GM19438 (cell line): ENCODE measurements at regions not wholly inside any gene's neighbourhood (a gene's known extent, or its start where the extent isn't known, plus 50 kb on each side); places are given as distances from the start of the nearest gene placed in this dataset.

Experiments used
- ATAC-seq: cut with Tn5 transposase; IDR thresholded peaks from one replicate; pipeline ENCODE4 v1.9.1; 2021; ENCODE audit warnings: low read depth; ENCODE audit not compliant: unreplicated experiment

DNA sequence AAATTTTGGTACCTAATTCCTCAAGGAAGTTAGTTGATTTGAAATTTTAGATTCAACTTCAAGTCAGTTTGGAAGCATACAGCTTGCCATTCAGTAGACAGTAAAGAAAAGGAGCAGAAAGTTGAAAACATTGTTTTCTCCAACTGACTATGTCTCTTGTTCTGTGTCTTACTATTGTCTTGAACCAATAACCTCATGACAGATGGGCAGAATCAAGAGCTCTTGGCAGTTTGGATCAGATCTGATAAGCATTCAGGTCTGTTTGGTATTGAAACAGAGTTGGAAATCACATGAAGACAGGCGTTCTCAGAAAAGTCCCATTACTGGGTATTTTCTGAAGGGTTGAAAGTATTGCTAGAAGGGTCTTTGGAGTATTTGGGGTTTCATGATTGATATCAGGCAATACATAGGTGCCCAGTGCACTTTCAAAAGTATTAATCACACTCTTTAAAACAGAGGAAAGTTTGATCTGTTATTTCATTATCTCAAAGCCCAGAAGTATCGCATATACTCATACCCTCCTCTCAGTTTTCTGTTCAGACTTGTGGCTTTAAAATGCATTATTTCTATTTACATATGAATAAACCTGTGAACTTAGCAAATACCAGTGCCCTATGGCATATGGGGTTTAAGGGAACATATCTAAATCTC, 428.4 kb upstream of the ZEB2 start:
- ATAC-seq: no peak

DNA sequence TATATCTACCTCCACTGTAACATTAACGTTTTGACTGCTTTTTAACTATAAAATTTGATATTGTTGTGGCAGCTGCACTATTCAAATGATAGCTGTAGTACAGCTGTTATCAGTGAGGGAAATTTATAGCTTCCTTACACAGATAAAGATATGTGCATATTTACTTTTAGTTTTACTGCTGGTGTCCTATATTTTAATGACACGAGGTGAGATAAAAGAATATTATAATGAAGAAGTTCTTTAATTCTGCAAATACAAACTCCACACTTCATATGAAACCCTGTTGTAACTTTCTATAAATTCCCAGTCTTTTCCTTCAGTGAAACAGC, 427.8 kb upstream of the ZEB2 start:
- no peak for ATAC-seq

DNA sequence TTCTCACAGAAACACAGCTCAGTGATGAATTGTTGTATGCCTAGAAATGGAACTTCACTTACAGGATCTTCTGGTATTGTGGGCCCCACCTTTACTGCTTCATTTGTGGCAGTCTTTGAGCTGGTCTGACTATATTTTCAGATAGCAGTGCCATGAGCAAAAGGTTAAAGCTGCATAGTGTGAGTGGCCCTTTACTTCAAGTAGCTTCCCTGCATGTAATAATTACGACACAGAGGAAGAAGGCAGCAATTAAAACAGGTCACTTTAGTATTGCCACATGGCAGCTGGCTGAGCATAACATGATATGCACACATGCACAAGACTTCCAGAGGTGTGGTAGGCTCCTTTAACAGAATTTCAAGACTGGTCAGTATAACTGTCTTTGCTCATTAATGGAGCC, 426.3 kb upstream of the ZEB2 start:
- ATAC-seq: no peak

DNA sequence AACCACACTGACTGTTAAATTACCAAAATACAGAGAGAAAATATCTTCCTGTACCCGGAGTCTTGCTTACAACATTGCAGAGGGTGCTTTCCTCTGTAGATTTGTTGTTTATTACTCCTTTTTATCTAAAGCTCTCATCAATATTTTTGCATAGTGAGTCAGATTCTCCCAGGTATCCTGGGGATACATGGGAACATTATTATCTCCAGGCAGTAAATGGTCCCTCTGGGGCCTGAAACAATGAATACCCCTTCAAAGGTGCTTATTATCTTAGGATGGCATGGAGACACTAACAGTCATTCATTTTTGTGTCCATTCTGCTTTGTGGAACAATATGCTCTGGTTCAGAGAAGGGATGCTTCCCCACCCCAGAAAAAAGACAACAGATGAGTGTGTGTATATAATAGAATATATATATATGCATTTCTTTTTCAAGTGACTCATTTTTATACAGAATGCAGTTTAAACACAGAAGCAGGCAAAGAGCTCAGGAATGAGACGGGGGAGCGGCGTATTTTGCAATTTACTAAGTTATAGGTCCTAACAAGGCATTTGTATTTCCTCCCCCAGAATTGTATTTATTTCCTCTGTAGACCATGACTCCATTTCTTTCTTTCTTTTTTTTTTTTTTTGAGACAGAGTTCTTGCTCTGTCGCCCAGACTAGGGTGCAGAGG, 424.8 kb upstream of the ZEB2 start:
- ATAC-seq: no peak

DNA sequence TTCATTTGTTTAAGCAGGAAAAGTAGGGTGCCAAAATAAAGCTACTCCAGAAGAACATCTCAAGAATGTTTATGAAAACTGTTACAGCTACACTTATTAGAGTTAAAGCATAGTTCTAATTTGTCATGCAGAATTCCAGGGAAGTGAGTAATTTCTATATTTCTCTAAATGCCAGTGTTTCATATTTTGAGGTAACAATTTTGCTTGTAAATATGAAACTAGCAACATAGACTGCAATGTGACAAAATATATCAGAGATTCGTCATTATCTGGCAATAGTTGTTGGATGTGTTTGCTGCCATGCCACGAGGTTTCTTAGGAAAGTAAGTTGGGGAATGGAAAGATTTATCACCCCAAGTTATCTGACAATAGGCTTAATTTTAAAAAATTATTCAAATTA, 424.1 kb upstream of the ZEB2 start:
- no peak for ATAC-seq

DNA sequence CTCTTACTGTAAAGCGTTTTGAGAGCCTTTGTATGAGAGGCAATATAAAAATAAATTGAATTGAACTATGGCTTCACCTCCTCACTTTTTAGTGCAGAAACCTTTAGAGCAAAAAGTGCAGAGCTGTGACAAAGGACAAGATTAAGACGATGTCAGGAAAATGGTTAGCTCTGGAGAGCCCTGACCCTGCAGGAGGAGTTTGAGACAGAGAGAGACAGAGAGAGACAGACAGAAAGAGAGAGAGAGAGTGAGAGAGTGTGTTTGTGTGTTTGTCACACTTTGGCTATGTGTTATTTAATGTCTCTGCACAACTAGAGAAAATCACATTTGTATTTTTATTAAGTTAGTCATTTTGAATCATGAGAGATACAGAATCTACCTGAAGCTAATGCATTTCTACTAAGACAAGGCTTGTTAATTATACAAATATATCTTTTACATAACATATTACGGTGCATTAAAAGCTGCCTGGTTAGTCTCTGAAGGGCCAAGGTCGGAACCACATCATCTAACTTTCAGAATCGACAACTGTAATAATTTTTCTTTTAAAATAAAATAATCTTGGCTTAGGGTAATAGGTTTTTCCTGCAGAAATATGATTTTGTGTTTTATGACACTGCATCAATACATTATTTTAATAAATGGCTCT, 423.5 kb upstream of the ZEB2 start:
- ATAC-seq: no peak

DNA sequence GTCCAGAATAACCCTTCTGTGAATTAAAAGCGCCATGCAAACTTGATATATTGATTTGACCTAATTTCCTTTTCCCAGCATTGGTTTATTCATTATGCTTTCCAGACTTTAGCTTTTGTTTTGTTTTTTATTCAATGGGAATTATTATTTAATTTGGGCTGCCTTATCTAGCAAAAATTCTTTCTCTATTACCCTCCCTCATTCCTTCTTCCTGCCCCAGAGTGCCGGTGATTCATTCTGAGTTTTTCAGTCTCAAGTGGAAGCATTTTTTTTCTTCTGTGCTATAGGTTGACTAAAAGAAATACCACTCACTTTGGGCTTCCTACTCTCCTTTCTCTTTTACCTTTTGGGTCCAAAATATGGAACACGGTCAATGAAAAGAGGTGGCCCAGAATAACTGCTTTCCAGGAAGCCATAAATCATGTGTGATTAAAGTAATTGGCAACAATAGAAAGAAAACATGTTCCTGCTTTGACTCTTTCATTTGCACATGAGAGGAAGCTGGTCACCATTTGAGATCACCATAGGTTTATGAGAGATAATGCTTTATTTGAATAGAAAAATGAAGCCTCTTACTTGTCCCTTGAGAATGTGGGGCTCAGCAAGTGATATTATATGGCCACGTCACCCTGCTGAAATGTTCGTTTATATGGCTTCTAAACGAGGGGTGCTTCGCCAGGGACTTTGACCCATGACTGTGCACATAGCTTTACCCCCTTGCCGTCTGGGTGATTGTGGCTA, 422.8 kb upstream of the ZEB2 start:
- ATAC-seq: no peak

DNA sequence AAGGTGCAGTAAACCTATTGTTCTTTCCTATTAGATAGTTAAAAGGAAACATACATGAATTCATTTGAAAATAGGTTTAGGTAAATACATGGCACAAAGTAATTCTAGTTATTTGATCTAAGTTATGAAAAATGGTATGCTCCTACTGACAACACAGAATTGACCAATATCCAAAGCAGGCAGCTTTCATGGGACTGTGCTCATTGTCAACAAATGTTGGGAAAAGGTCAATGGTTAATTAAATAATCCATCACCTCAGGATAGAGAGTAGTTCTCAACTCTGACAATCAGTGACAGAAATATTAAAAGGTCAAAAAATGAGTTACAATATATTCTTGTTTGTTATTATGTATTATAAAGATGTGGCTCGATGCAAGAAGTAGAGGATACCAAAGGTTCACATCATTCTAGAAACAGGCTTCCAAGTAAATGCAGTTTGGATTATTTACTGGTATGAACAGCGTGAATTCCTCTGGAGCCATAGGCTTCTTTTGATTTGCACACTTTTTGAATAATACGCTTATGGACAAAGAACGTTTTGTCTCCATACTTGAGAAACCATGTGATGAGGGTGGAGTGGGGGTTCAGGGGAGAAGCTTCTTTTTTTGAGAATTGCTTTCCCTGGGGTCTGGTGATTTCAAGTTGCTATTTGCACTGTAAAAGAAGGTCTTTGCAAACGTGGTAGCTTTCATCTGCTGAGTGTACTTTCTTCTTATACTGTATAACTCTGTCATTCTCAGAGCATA, 422.0 kb upstream of the ZEB2 start:
- no peak for ATAC-seq

DNA sequence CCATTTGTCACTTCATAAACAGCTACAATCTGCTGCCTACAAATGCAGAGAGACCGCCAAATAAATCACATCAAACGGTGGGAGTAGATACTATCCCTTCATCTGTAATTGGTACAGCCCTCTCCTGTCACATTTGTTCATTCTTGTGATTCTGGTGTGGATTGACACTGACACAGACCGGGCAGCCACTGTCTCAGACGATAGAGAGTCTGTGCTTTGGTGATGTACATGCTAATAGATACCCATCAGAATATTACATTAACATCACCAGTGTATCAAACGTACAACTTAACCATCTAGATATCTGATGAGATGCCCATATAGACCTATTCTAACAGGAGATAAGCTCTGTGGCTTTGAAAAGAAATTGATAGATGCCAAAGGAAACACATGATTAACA, 419.7 kb upstream of the ZEB2 start:
- no peak for ATAC-seq

DNA sequence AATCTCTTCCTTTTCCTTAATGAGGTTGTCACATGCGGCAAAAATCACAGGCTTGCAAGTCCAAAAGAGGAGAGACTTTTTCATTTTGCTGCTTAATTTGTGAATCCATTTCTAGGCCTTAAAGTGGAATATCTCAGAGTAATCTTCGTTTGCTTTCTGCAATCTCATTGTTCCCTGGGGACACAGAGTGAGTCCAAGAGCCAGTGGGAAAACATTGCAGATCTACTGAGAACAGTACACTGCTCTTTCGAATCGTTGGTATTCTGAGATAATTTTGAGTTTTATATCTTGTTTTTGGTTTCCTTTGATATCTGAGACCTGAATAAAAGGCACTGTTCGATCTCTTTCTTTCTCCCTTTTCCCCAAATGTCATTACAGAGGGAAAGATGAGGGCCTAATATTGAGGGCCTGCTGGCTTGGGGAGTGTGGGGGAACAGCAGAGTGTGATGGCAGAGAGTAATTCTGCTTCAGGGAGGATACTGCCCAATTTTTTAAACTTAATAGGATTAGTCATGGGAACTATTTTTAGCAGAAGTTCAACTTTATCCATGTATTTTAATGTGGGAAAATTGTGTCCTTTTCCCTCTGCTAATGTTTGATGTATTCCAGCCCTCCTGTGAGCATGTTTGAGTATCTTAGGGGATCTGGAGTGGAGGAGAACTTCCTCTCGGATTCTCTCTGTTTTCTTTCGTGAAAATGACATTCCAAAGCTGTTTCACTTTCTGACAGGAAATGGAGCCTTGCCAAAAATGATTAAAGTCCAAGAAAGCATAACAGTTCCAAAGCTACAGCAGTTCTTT, 418.2 kb upstream of the ZEB2 start:
- ATAC-seq: no peak

DNA sequence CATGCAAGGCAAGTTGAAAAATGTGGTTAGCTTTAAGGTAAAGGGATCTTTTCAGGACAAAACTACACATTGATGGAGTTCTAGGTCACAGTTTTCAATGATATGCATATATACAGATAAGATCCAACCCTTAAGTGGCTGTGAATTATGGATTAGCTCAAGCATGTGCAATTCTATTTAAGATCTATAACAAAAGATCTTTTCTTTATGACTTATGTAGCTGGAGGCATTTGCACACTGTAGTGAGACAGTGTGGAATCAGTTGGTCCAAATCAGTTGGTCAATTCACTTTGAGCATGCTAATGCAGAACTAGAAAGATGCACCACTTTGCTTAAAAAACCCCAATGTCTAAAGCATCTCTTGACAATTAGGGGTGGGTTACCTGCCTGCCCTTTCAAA, 417.1 kb upstream of the ZEB2 start:
- ATAC-seq: no peak

DNA sequence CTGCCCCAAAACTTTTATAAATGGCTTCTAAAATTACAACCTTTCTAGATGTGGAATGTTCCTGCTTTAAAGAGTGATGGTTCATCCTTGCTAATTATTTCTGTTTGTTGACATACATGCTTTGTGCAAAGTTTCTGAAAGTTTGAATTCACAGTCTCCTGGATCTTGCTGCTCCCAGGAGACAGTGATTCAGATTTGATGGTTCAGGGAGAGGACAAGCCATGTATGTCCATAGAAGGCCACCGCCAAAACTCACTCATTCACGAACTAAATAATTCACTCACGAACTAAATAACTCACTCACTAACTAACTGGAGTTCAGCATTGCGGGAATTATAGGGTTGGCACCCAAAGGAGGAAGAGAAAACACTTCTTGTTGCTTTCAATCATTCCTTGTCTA, 416.5 kb upstream of the ZEB2 start:
- ATAC-seq: no peak

DNA sequence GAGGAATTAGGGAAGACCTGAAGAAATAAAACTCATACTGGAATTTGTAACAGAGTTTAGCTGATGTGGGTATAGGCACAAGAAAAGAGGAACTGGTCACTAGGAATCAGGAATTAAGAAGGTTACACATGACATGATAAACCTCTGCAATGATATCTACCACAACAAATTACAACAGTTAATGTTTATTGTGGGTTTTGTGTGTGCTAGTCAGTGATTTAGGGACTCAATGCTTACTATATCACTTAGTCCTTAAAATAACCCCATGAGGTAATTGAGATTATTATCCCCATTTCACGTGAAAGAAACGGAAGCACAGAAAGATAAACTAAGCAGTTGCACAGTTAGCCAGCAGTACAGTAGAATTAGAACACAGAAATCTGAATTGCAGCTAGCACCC, 415.8 kb upstream of the ZEB2 start:
- no peak for ATAC-seq

DNA sequence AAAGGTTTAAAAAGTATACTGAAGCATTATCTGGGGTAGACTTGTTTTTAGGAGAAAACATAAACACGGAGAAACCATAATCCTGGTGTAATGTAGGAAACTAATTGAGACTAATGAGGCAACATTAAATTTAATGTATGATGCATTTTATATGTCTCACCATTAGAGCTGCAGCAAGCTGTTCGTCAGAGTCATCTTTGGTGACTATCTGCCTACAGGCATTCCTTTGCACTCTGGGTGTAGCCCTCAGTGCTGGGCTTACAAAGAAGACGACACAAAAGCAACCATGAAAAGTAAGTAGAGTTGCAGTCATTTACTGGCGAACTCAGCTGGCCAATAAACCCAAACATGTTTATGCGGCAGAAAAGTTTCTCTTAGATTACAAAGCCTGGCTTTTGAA, 415.3 kb upstream of the ZEB2 start:
- ATAC-seq: no peak

DNA sequence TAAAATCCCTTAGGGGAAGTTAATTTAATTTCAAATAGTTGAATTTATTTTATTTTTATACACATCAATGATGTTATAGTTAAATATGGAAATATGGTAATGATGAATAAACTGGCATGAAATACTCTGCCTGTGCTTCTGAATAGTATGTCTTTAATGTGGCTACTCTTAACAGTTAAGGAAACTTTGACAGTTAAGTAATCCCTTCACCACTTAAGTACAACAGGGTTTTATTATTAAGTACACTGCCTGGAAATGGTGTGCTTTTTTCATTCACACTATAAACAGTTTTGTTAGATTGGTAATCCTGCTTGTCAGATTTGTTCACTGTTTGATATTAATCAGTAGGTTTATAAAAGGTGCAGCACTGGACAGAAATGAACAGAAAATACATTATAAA, 412.0 kb upstream of the ZEB2 start:
- no peak for ATAC-seq

DNA sequence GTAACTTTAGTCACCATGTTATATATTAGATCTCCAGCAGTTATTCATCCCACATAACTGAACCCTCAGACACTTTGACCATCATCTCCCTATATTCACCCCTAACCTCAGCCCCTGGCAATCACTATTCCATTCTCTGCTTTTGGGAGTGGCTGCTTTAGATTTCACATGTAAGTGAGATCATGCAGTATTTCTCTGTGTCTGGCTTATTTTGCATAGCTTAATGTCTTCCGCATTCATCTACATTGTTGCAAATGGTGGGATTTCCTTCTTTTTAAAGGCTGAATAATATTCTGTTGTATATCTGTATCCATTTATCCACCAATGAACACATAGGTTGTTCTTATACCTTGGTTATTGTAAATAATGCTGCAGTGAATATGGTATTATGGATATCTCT, 411.6 kb upstream of the ZEB2 start:
- ATAC-seq: no peak

DNA sequence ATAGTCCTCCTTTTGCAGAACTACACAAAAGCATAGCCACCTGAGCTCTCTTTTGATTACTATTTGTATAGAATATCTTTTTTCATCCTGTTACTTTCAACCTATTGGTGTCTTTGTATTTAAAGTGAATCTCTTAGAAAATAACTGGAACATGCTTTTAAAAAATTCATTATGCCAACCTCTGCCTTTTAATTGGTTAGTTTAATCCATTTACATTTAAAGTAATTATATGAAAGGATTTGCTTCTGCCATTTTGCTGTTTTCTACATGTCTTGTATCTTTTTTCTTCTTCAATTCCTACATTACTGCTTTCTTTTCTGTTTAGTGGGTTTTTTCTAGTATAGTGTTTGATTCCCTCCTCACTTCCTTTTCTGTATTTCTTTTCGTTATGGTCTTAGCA, 407.5 kb upstream of the ZEB2 start:
- no peak for ATAC-seq

DNA sequence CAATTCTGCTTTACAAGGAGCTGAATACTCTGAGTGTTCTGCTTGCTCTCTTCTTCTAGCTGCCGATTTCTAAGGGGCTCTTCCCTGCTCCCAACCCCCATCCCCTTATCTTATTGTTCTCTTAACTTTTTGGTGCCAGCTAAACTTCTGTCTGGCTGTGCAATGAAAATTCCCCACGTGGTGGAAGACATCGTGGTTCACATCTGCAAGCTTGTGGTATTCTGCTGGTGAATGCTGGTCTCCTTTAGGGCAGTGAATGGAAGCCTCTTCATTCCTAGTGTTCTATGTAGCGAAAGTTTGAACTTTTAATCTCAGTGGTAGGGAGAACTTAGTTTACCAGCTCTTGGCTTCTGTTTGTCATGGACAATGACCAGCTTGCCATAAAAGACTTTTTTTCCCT, 406.0 kb upstream of the ZEB2 start:
- no peak for ATAC-seq

DNA sequence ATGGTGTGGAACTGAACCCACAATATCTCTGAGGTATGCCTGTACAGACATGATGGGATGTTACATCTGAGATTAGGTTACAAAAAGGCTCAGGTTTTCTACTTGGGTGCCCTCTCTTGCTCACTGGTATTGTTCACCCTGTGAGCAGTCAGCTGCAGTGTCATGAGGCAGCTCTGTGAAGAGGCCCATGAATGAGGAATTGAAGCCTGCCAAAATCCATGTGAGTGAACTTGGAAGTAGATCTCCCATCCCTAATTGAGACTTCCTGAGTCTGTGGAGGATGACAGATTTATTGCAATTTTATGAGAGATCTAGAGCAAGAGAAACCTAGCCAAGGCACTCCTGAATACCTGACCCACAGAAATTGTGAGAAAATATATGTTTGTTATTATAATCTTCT, 404.9 kb upstream of the ZEB2 start:
- no peak for ATAC-seq

DNA sequence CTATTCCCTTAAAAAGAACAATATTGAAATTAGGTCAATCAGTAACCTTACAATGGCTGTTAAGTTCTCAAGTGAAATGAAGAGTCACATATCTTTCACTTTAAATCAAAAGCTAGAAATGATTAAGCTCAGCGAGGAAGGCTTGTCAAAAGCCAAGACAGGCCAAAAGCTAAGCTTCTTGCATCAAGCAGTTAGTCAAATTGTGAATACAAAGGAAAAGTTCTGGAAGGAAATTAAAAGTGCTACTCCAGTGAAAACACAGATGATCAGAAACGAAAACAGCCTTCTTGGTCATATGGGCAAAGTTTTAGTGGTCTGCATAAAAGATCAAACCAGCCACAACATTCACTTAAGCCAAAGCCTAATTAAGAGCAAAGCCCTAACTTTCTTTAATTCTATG, 402.6 kb upstream of the ZEB2 start:
- no peak for ATAC-seq
